DOHH2 (cell line): ENCODE measurements at regions not wholly inside any gene's neighbourhood (a gene's known extent, or its start where the extent isn't known, plus 50 kb on each side); places are given as distances from the start of the nearest gene placed in this dataset.

ENCODE experiments used
- H3F3A ChIP-seq: fragments of 200-600 bp; sonication (generic), shearing (Covaris generic); 2 replicates; pipeline ENCODE4 v1.6.0; 2016; ENCODE audit warnings: antibody characterized with exemption, mild to moderate bottlenecking; ENCODE audit not compliant: control insufficient read depth, insufficient read depth
- H3K27ac ChIP-seq: fragments of 200-600 bp; sonication (generic); 2 replicates; pipeline ENCODE4 v1.5.1; 2014; ENCODE audit warnings: low read depth, mild to moderate bottlenecking, low read length, moderate library complexity
- H3K27me3 ChIP-seq: fragments of 200-600 bp; sonication (generic); 2 replicates; pipeline ENCODE4 v1.6.1; 2014; ENCODE audit warnings: mild to moderate bottlenecking, low read length, mixed read lengths; ENCODE audit not compliant: control insufficient read depth
- H3K36me3 ChIP-seq: fragments of 200-600 bp; sonication (generic); 2 replicates; pipeline ENCODE4 v1.6.1; 2014; ENCODE audit warnings: mild to moderate bottlenecking, low read length, moderate library complexity, mixed read lengths; ENCODE audit not compliant: control insufficient read depth
- H3K4me1 ChIP-seq: fragments of 200-600 bp; sonication (generic); 2 replicates; pipeline ENCODE4 v1.6.1; 2014; ENCODE audit warnings: mild to moderate bottlenecking, low read length, mixed read lengths; ENCODE audit not compliant: control insufficient read depth
- H3K4me2 ChIP-seq: fragments of 200-600 bp; sonication (generic); 2 replicates; pipeline ENCODE4 v1.6.0; 2014; ENCODE audit warnings: mild to moderate bottlenecking, low read length, moderate library complexity
- H3K4me3 ChIP-seq: fragments of 200-600 bp; sonication (generic); 2 replicates; pipeline ENCODE4 v1.5.1; 2014; ENCODE audit warnings: mild to moderate bottlenecking, low read length, mixed read lengths
- H3K79me2 ChIP-seq: fragments of 200-600 bp; sonication (generic); 2 replicates; pipeline ENCODE4 v1.6.1; 2014; ENCODE audit warnings: mild to moderate bottlenecking, low read length, mixed read lengths; ENCODE audit not compliant: control insufficient read depth
- H3K9me2 ChIP-seq: fragments of 200-600 bp; sonication (generic); replicated peaks from 2 replicates; pipeline ENCODE4 v1.6.1; 2014; ENCODE audit warnings: mild to moderate bottlenecking, low read length, mixed read lengths; ENCODE audit not compliant: control insufficient read depth
- H3K9me3 ChIP-seq: fragments of 200-600 bp; sonication (generic); 2 replicates; pipeline ENCODE4 v1.6.1; 2014; ENCODE audit warnings: antibody characterized with exemption, low read length, mixed read lengths; ENCODE audit not compliant: control insufficient read depth, insufficient read depth
- H4K20me1 ChIP-seq: fragments of 200-600 bp; sonication (generic); 2 replicates; pipeline ENCODE4 v1.6.0; 2014; ENCODE audit warnings: low read depth, mild to moderate bottlenecking, antibody characterized with exemption, low read length, moderate library complexity; ENCODE audit not compliant: control insufficient read depth, insufficient read depth
- EZH2phosphoT487 ChIP-seq: fragments of 200-600 bp; sonication (generic); IDR thresholded peaks from 2 replicates; pipeline ENCODE4 v1.6.1; 2017; ENCODE audit warnings: borderline replicate concordance, mild to moderate bottlenecking, antibody characterized with exemption, low read length, moderate library complexity, mixed read lengths
- TF ChIP-seq, protein P1 (sequence below): fragments of 200-600 bp; sonication (generic); IDR thresholded peaks from one replicate; pipeline ENCODE4 v1.5.1; 2014; ENCODE audit warnings: antibody characterized with exemption, mild to moderate bottlenecking, low read depth, low read length; ENCODE audit not compliant: poor library complexity, severe bottlenecking

DNA sequence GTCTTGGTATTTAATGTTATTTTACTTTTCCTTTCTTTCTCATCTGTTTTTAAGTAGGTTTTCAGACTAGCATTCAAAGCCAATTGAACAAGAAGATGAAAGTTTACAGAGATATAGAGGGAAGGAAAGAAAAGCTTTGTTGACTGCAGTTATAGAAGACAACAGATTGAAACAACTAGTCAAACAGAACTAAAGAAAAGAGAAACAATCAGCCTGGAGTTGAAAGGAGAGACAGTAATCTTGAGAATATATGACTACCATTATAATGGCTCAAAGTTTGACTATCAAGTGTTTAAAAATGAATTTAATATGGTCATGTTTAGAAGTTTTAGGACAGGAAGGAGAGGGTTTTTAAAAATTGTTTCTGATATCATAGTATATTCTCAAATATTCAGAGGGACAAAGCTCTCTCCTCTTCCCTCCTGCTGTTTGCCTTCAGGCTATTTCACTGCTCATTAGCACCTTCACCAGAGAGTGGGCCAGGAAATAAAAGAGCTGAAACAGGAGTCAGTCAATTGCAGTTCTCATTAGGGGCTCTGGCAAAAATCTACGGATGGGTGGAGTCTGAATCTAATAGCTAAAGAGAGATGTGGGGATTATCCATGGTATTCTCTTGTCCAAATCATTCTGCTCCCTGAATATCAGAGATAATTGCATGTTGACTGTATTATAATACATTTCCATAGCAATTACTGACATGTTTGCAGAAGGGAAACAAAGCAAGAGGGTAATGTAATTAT lies 577.8 kb downstream of the BRINP3 start:
- no peak overlapping the region for H3K4me2 ChIP-seq
- TF ChIP-seq, protein P1, sequence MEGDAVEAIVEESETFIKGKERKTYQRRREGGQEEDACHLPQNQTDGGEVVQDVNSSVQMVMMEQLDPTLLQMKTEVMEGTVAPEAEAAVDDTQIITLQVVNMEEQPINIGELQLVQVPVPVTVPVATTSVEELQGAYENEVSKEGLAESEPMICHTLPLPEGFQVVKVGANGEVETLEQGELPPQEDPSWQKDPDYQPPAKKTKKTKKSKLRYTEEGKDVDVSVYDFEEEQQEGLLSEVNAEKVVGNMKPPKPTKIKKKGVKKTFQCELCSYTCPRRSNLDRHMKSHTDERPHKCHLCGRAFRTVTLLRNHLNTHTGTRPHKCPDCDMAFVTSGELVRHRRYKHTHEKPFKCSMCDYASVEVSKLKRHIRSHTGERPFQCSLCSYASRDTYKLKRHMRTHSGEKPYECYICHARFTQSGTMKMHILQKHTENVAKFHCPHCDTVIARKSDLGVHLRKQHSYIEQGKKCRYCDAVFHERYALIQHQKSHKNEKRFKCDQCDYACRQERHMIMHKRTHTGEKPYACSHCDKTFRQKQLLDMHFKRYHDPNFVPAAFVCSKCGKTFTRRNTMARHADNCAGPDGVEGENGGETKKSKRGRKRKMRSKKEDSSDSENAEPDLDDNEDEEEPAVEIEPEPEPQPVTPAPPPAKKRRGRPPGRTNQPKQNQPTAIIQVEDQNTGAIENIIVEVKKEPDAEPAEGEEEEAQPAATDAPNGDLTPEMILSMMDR: no peak
- TF ChIP-seq EZH2phosphoT487: no peak
- H3K4me1 ChIP-seq: no peaks in the 10 kb centered on the region
- H3K27me3 ChIP-seq: no peaks in the 10 kb centered on the region
- H3K9me3 ChIP-seq: no peaks in the 10 kb centered on the region
- no peaks in the 10 kb centered on the region for H3F3A ChIP-seq
- H3K4me3 ChIP-seq: no peak overlapping the region
- no peaks in the 10 kb centered on the region for H3K79me2 ChIP-seq
- H3K27ac ChIP-seq: no peak overlapping the region
- no peaks in the 10 kb centered on the region for H3K9me2 ChIP-seq
- H3K36me3 ChIP-seq: no peaks in the 10 kb centered on the region
- H4K20me1 ChIP-seq: no peaks in the 10 kb centered on the region

DNA sequence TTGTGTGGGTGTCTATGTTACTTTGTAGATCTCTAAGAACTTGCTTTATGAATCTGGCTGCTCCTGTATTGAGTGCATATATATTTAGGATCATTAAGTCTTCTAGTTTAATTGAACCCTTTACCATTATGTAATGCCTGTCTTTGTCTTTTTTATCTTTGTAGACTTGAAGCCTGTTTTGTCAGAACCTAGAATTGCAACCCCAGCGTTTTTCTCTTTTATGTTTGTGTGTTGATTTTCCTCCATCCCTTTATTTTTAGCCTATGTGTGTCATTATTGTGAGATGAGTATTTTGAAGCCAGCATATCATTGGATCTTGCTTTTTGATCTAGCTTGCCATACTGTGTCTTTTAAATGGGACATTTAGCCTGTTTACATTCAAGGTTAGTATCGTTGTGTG lies 573.2 kb downstream of the BRINP3 start:
- H3K27me3 ChIP-seq: no peaks in the 10 kb centered on the region
- H4K20me1 ChIP-seq: no peaks in the 10 kb centered on the region

DNA sequence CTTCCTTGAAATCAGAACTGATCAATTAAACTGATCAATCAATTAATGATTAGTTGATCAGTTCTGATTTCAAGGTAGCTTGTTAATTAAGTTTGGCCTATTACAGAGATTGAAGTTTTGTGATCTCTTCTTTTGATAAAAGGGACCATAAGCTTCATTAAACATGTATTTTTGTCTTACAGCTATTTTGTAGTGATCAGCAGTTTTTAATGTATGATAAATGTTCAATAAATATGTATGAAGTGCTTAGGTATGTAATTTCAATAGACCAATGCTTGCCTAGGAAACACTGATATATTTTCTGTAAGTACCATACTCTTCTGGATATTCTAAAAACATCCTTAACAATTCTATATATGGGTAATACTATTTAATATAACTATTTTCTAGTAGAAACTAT lies 569.6 kb downstream of the BRINP3 start:
- TF ChIP-seq, protein P1: no peak
- no peak for TF ChIP-seq EZH2phosphoT487
- no peak overlapping the region for H3K27ac ChIP-seq
- no peaks in the 10 kb centered on the region for H4K20me1 ChIP-seq
- no peaks in the 10 kb centered on the region for H3K36me3 ChIP-seq
- no peaks in the 10 kb centered on the region for H3K4me1 ChIP-seq
- no peak overlapping the region for H3K4me2 ChIP-seq
- no peaks in the 10 kb centered on the region for H3K9me2 ChIP-seq
- H3K4me3 ChIP-seq: no peak overlapping the region
- H3K9me3 ChIP-seq: no peaks in the 10 kb centered on the region
- no peaks in the 10 kb centered on the region for H3K79me2 ChIP-seq
- no peaks in the 10 kb centered on the region for H3K27me3 ChIP-seq
- no peaks in the 10 kb centered on the region for H3F3A ChIP-seq

More for the DNA sequence above, 573.2 kb downstream of the BRINP3 start:
- H3K36me3 ChIP-seq: no peaks in the 10 kb centered on the region
- H3F3A ChIP-seq: no peaks in the 10 kb centered on the region
- no peak overlapping the region for H3K4me2 ChIP-seq
- H3K9me2 ChIP-seq: no peaks in the 10 kb centered on the region
- H3K27ac ChIP-seq: no peak overlapping the region
- no peaks in the 10 kb centered on the region for H3K9me3 ChIP-seq
- TF ChIP-seq, protein P1: no peak
- TF ChIP-seq EZH2phosphoT487: no peak
- no peaks in the 10 kb centered on the region for H3K4me1 ChIP-seq
- no peaks in the 10 kb centered on the region for H3K79me2 ChIP-seq
- no peak overlapping the region for H3K4me3 ChIP-seq
